GM13977 (cell line): ENCODE measurements at regions not wholly inside any gene's neighbourhood (a gene's known extent, or its start where the extent isn't known, plus 50 kb on each side); places are given as distances from the start of the nearest gene placed in this dataset.
"Not testable (repeated sequence)": the region's sequence is repeated elsewhere in the genome, so short reads cannot be mapped to it uniquely, and the experiment has no call there.

ENCODE experiments used
- DNase-seq: peaks from one replicate; pipeline ENCODE4 v3.0.0; 2012; ENCODE audit warnings: low spot score
- in situ Hi-C: fragments of 300-500 bp; cut with MboI; formaldehyde crosslinking; loops from one replicate; pipeline ENCODE4 v1.12.0; 2022; ENCODE audit warnings: low sequenced_read_pairs, low pct_unique_long_range_greater_than_20kb, mixed read lengths, inconsistent platforms; ENCODE audit not compliant: unreplicated experiment
- TF ChIP-seq, protein P1 (sequence below): IDR thresholded peaks from 2 replicates; pipeline ENCODE4 v1.5.1; 2012; ENCODE audit warnings: mild to moderate bottlenecking, control low read depth; ENCODE audit not compliant: insufficient read depth; ENCODE audit errors: extremely low read depth, missing control alignments

DNA sequence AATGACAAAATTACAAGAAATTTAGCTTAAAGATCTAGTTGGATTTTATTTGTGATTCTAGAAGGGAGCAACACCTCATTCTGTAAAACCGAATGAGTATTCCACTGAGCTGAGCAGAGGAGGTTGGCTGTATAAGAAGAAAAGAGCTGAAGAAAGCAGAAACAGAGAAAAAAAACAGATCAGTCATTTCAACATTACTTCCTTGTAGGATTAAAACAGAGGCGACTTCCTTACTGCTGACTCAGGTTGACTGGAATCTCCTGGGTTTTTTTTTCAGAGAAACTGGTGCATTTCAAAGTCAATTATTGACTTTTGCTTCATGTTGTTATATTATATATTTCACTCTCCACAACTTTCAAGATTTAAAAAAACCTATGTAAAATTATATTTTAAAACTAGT lies 368.1 kb upstream of the UBE2E2 start:
- TF ChIP-seq, protein P1, sequence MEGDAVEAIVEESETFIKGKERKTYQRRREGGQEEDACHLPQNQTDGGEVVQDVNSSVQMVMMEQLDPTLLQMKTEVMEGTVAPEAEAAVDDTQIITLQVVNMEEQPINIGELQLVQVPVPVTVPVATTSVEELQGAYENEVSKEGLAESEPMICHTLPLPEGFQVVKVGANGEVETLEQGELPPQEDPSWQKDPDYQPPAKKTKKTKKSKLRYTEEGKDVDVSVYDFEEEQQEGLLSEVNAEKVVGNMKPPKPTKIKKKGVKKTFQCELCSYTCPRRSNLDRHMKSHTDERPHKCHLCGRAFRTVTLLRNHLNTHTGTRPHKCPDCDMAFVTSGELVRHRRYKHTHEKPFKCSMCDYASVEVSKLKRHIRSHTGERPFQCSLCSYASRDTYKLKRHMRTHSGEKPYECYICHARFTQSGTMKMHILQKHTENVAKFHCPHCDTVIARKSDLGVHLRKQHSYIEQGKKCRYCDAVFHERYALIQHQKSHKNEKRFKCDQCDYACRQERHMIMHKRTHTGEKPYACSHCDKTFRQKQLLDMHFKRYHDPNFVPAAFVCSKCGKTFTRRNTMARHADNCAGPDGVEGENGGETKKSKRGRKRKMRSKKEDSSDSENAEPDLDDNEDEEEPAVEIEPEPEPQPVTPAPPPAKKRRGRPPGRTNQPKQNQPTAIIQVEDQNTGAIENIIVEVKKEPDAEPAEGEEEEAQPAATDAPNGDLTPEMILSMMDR = no peak
- in situ Hi-C loops = no loop called here
- no peak for DNase-seq

DNA sequence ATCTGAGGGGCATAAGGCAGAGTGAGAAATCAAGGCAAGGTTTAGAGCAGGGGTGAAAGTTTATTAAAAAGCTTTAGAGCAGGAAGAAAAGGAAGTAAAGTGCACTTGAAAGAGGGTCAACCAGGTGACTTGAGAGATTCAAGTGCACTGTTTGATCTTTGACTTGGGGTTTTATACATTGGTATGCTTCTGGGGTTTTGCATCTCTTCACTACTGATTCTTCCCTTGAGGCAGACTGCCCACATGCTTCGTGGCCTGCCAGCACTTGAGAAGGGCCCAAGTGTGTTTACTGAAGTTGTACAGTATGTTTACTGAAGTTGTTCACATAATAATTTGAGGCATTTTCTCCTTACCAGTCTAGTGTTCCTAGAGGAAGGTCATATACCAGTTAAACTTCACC lies 367.0 kb upstream of the UBE2E2 start:
- TF ChIP-seq, protein P1 = no peak
- in situ Hi-C loops = no loop called here
- no peak for DNase-seq

DNA sequence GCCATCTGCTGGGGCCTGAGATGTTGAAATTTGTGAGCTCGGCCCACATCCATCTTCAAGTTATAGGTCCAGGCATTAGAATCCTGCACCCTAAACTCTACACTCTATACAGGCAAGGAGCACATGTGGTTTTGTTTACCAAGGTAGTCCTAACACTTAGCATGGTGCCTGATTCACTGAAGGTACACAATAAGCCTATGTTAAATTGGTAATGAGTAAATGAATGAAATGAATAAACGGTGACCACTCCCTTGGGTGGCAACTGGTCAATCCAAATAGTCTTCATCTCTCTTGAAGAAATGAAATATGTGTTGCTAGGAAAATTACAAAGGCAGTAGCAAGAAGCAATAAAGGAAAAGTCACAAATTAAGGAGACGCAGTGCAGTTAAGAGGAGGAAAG lies 359.3 kb upstream of the UBE2E2 start:
- in situ Hi-C loops = no loop called here
- no peak for DNase-seq
- TF ChIP-seq, protein P1 = no peak

DNA sequence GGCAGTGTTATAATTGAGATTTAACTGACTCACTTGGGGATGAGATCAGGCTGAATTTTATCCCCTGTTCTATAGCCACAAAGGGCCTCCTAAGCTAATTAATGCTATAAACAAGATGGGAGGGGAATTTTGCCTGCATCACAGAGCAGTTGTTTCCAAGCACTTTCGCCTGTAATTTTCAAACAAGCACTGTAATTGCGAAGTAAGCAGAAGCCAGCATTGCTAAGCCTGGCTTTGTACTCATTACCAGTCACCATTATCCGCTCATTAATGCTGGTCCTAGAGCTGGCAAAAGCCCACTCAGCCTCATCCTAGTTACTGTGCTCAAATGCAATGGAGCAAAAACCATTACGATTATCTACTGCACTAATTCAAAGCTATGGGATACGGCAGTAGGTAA lies 356.6 kb upstream of the UBE2E2 start:
- in situ Hi-C loops = no loop called here
- no peak for DNase-seq
- TF ChIP-seq, protein P1 = no peak

DNA sequence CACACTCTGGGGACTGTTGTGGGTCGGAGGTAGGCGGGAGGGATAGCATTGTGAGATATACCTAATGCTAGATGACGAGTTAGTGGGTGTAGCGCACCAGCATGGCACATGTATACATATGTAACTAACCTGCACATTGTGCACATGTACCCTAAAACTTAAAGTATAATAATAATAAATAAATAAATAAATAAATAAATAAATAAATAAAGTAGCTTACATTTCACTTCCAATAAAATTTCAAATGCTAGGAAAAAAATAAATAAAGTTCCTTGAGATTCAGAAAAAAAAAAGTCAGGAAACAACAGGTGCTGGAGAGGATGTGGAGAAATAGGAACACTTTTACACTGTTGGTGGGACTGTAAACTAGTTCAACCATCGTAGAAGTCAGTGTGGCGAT lies 353.5 kb upstream of the UBE2E2 start:
- DNase-seq, in situ Hi-C loops: not testable (repeated sequence)

DNA sequence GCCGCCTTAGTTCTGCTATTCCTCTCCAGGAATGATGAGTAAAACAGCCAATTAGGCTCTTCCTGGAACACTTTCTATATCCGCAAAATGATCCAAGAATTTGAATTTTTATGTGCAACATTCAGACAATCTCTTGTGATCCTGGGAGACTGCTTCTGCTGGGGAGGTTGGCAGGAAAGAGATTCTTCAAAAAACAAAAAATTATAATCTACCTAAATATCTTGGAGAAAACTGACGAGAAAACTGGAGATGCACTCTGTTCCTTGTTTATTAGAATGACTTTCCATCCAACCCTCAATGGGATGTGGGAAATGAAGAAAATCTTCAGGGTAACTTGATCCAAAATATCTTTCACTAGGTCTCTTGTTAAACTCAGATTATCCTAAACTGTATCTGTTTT lies 346.3 kb upstream of the UBE2E2 start:
- no peak for DNase-seq
- in situ Hi-C loops = no loop called here
- TF ChIP-seq, protein P1 = no peak

DNA sequence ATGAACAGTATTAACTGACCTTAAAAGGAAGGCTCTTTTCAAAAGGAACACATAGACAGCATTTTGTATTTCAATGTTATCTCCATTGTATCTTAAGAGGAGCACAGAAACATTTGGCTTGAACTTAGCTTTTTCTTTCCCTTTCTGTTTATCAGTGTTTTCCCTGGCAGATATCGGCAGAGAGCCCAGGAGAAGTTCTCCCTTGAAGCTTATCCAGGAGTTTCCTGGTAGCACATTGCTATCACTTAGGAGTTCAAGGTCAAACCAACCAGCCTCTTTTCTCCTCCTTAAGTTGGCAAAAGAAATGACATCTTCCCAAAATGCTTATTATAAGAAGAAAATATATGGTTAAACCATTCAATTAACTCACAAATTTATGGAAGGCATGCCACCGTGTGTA lies 344.6 kb upstream of the UBE2E2 start:
- TF ChIP-seq, protein P1 = no peak
- in situ Hi-C loops = no loop called here
- no peak for DNase-seq
